Neural cell (in vitro differentiated cells): ENCODE measurements at regions not wholly inside any gene's neighbourhood (a gene's known extent, or its start where the extent isn't known, plus 50 kb on each side); places are given as distances from the start of the nearest gene placed in this dataset.

Experiments used
- CTCF ChIP-seq: fragments of 450-650 bp; IDR thresholded peaks from 2 replicates; pipeline ENCODE4 v1.5.1; 2014; ENCODE audit warnings: antibody characterized with exemption, mild to moderate bottlenecking, moderate library complexity; ENCODE audit not compliant: poor library complexity, severe bottlenecking
- EP300 ChIP-seq: fragments of 450-650 bp; conservative IDR thresholded peaks from 2 replicates; pipeline ENCODE4 v1.6.1; 2014; ENCODE audit warnings: antibody characterized with exemption, mild to moderate bottlenecking, moderate library complexity; ENCODE audit not compliant: poor library complexity, severe bottlenecking
- EZH2 ChIP-seq: fragments of 200-600, 300-800 bp; shearing (Covaris generic), sonication (generic); IDR thresholded peaks from 2 replicates; pipeline ENCODE4 v1.6.1; 2014; ENCODE audit warnings: antibody characterized with exemption, low read length, borderline replicate concordance, mild to moderate bottlenecking; ENCODE audit not compliant: insufficient read depth, poor library complexity, severe bottlenecking
- POLR2AphosphoS5 ChIP-seq: IDR thresholded peaks from 2 replicates; pipeline ENCODE4 v1.6.1; 2012
- RAD21 ChIP-seq: fragments of 450-650 bp; conservative IDR thresholded peaks from 2 replicates; pipeline ENCODE4 v1.6.1; 2014; ENCODE audit warnings: antibody characterized with exemption, mild to moderate bottlenecking, moderate library complexity
- SMC3 ChIP-seq: fragments of 450-650 bp; conservative IDR thresholded peaks from 2 replicates; pipeline ENCODE4 v1.6.1; 2014; ENCODE audit warnings: antibody characterized with exemption, mild to moderate bottlenecking, moderate library complexity; ENCODE audit not compliant: poor library complexity
- TAF1 ChIP-seq: IDR thresholded peaks from 2 replicates; pipeline ENCODE4 v1.6.1; 2012; ENCODE audit warnings: low read depth
- TF ChIP-seq, protein P1 (sequence below): IDR thresholded peaks from 2 replicates; pipeline ENCODE4 v1.6.1; 2012; ENCODE audit warnings: borderline replicate concordance

DNA sequence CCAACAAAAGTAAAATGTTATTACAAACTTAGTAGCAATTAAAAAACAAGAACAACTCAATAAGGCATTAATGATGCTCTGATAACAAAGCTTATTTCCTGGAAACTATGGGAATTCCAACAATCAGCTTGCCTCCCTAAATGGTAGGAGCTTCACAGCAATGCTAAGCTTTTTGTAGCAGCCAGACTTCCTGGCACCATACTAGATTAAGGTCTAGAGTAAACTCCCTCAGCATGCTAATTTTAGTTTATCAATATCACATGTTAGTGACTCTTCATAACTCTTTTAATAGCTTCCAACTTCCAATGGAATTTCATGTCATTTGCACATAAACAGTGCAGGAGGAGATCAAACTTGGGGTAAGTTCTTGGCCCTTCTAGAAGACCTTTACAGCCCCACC, 782.0 kb downstream of the MCTP2 start:
- TF ChIP-seq CTCF (no peak), TAF1 (no peak), EP300 (no peak), RAD21 (no peak), POLR2AphosphoS5 (no peak), EZH2 (no peak), SMC3 (no peak)
- TF ChIP-seq, protein P1, sequence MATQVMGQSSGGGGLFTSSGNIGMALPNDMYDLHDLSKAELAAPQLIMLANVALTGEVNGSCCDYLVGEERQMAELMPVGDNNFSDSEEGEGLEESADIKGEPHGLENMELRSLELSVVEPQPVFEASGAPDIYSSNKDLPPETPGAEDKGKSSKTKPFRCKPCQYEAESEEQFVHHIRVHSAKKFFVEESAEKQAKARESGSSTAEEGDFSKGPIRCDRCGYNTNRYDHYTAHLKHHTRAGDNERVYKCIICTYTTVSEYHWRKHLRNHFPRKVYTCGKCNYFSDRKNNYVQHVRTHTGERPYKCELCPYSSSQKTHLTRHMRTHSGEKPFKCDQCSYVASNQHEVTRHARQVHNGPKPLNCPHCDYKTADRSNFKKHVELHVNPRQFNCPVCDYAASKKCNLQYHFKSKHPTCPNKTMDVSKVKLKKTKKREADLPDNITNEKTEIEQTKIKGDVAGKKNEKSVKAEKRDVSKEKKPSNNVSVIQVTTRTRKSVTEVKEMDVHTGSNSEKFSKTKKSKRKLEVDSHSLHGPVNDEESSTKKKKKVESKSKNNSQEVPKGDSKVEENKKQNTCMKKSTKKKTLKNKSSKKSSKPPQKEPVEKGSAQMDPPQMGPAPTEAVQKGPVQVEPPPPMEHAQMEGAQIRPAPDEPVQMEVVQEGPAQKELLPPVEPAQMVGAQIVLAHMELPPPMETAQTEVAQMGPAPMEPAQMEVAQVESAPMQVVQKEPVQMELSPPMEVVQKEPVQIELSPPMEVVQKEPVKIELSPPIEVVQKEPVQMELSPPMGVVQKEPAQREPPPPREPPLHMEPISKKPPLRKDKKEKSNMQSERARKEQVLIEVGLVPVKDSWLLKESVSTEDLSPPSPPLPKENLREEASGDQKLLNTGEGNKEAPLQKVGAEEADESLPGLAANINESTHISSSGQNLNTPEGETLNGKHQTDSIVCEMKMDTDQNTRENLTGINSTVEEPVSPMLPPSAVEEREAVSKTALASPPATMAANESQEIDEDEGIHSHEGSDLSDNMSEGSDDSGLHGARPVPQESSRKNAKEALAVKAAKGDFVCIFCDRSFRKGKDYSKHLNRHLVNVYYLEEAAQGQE: no peak
